HCT116 (cell line): ENCODE measurements at regions not wholly inside any gene's neighbourhood (a gene's known extent, or its start where the extent isn't known, plus 50 kb on each side); places are given as distances from the start of the nearest gene placed in this dataset.

ENCODE experiments used
- ATF3 ChIP-seq: IDR thresholded peaks from 2 replicates; pipeline ENCODE4 v1.6.1; 2012
- CEBPB ChIP-seq: IDR thresholded peaks from 2 replicates; pipeline ENCODE4 v1.6.1; 2012; ENCODE audit warnings: low read depth
- CTCF ChIP-seq, 3 experiments: fragments of 200-600 bp in 1 of 3; sonication (generic) in 1 of 3; IDR thresholded peaks in 2 of 3; conservative IDR thresholded peaks in 1 of 3; 2 replicates each; pipeline ENCODE4 v1.5.1; 2012 to 2017; ENCODE audit warnings: low read depth in 2 of 3, low read length in 2 of 3, antibody characterized with exemption in 1 of 3, borderline replicate concordance in 1 of 3, control low read depth in 1 of 3, mild to moderate bottlenecking in 1 of 3, mixed read lengths in 1 of 3, mixed run types in 1 of 3, moderate library complexity in 1 of 3; ENCODE audit not compliant: insufficient read depth in 1 of 3
- EGR1 ChIP-seq: IDR thresholded peaks from 2 replicates; pipeline ENCODE4 v1.6.1; 2012; ENCODE audit warnings: low read depth
- ELF1 ChIP-seq: IDR thresholded peaks from 2 replicates; pipeline ENCODE4 v1.6.1; 2012; ENCODE audit warnings: low read depth, borderline replicate concordance
- POLR2A ChIP-seq: IDR thresholded peaks from 2 replicates; pipeline ENCODE4 v1.7.0; 2011; ENCODE audit warnings: borderline replicate concordance; ENCODE audit not compliant: insufficient read depth, insufficient read length; ENCODE audit errors: extremely low read depth
- REST ChIP-seq: IDR thresholded peaks from 2 replicates; pipeline ENCODE4 v1.6.1; 2012; ENCODE audit warnings: low read depth

DNA sequence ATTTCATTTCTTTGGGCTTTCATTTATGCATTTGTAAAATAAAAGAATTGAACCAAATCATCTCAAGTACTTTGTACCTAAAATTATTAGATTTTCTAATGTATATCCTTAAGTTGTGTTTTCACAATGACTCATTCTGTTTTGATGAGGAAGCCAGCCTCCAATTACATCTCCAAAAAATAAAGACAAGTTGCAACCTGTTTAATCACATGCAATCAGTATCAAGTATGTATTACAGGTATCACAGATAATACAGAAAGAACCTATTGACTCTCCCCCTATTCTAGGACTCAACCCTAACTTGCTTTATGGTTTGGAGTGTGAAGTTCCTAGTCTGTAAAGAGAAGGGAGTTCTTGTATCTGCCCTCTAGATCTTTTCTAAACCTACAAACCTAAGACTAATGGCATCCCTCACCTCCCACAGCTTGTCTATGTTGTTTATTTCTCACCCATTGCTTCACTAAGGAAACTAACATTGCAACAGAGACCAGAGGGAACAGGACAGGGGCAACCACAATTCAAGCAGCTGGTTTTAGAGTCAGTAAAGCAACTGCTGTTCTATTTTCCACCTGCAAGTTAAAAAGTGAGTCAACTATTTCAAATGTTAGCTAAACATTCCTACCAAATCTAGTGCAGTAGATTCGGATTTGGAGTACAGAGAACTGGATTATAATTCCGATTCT is 141.1 kb upstream of the ETAA1 start:
- no peak for TF ChIP-seq EGR1
- TF ChIP-seq CTCF (IDR thresholded peaks at IDR 0.05 in 2 of 3, conservative IDR thresholded peaks at IDR 0.05 in 1 of 3; ENCODE audit: borderline replicate concordance in 1 of 3, insufficient read depth in 1 of 3, low read depth in 2 of 3, low read length in 2 of 3), result no peak
- TF ChIP-seq REST, result no peak
- no peak for TF ChIP-seq ATF3
- no peak for TF ChIP-seq POLR2A
- no peak for TF ChIP-seq CEBPB
- no peak for TF ChIP-seq ELF1
